HG02763 (cell line): ENCODE measurements at regions not wholly inside any gene's neighbourhood (a gene's known extent, or its start where the extent isn't known, plus 50 kb on each side); places are given as distances from the start of the nearest gene placed in this dataset.

ENCODE experiments used
- ATAC-seq: cut with Tn5 transposase; IDR thresholded peaks from one replicate; pipeline ENCODE4 v1.9.1; 2021; ENCODE audit warnings: mild to moderate bottlenecking, moderate library complexity; ENCODE audit not compliant: unreplicated experiment

- ATAC-seq: no peak
Measured at GRCh38 chr14:22007784-22008412, 334.3 kb upstream of the OR4E1 start.

GRCh38 chr14:22007363-22007762 lies 333.7 kb upstream of the OR4E1 start:
- no peak for ATAC-seq

- no peak for ATAC-seq
Measured at GRCh38 chr14:22003461-22003860, 329.8 kb upstream of the OR4E1 start.

- no peak for ATAC-seq
Measured at GRCh38 chr14:22002860-22003284, 329.3 kb upstream of the OR4E1 start.

- ATAC-seq: no peak
Measured at GRCh38 chr14:21999402-21999801, 325.8 kb upstream of the OR4E1 start.

GRCh38 chr14:21997300-21997699 lies 323.7 kb upstream of the OR4E1 start:
- ATAC-seq: no peak

GRCh38 chr14:21995332-21995731 lies 321.7 kb upstream of the OR4E1 start:
- no peak for ATAC-seq

- no peak for ATAC-seq
Measured at GRCh38 chr14:21993837-21994236, 320.2 kb upstream of the OR4E1 start.

GRCh38 chr14:21993070-21993469 lies 319.5 kb upstream of the OR4E1 start:
- ATAC-seq: no peak

- no peak for ATAC-seq
Measured at GRCh38 chr14:21991130-21991529, 317.5 kb upstream of the OR4E1 start.

GRCh38 chr14:21990116-21990515 lies 316.5 kb upstream of the OR4E1 start:
- no peak for ATAC-seq

- ATAC-seq: no peak
Measured at GRCh38 chr14:21989090-21989489, 315.5 kb upstream of the OR4E1 start.

GRCh38 chr14:21988413-21988812 lies 314.8 kb upstream of the OR4E1 start:
- no peak for ATAC-seq

- no peak for ATAC-seq
Measured at GRCh38 chr14:21987937-21988336, 314.3 kb upstream of the OR4E1 start.

GRCh38 chr14:21985081-21985480 lies 311.5 kb upstream of the OR4E1 start:
- ATAC-seq: no peak

- ATAC-seq: no peak
Measured at GRCh38 chr14:21978999-21979314, 305.3 kb upstream of the OR4E1 start.

- ATAC-seq: no peak
Measured at GRCh38 chr14:21978184-21978998, 304.8 kb upstream of the OR4E1 start.

GRCh38 chr14:21974741-21975140 lies 301.1 kb upstream of the OR4E1 start:
- no peak for ATAC-seq

- no peak for ATAC-seq
Measured at GRCh38 chr14:21965042-21965441, 291.4 kb upstream of the OR4E1 start.

GRCh38 chr14:21964180-21964579 lies 290.6 kb upstream of the OR4E1 start:
- ATAC-seq: no peak

- ATAC-seq: no peak
Measured at GRCh38 chr14:21960636-21961035, 287.0 kb upstream of the OR4E1 start.

GRCh38 chr14:21941885-21942284 lies 268.3 kb upstream of the OR4E1 start:
- no peak for ATAC-seq
